H1 (cell line): ENCODE measurements at regions not wholly inside any gene's neighbourhood (a gene's known extent, or its start where the extent isn't known, plus 50 kb on each side); places are given as distances from the start of the nearest gene placed in this dataset.

ENCODE experiments used
- RFX5 ChIP-seq: IDR thresholded peaks from 2 replicates; pipeline ENCODE4 v1.6.1; 2011; ENCODE audit warnings: low read depth, low read length, improper control_type of control experiment, borderline replicate concordance
- SUZ12 ChIP-seq: fragments of 200-600 bp; sonication (generic); IDR thresholded peaks from 2 replicates; pipeline ENCODE4 v1.6.1; 2012; ENCODE audit warnings: mild to moderate bottlenecking, inconsistent platforms, low read length, moderate library complexity, mixed read lengths

DNA sequence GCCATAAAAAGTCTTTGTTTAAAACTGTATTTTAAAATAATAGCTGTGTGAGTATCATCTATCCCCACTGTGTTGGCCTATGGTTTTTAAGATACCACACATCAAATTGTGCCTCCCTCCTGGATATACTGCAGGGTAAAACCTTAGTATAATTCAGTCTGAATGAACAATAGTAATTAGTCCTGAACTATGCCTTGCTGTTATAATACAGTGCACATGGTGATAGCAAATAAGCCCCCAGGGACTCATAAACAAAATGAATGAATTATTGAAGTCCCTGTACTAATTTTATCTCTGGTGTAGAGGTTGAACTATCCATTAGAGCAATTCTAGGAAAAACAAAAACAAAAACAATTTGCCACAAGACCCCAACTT lies 142.7 kb upstream of the ADAMTSL1 start (continued):
- TF ChIP-seq SUZ12 (no peak), RFX5 (no peak)
